Esophagus (tissue), 2 donors: ENCODE measurements at regions not wholly inside any gene's neighbourhood (a gene's known extent, or its start where the extent isn't known, plus 50 kb on each side); places are given as distances from the start of the nearest gene placed in this dataset.
"Not testable (repeated sequence)": the region's sequence is repeated elsewhere in the genome, so short reads cannot be mapped to it uniquely, and the experiment has no call there.

Source experiments
- H3K27ac ChIP-seq, 2 donors: one replicate each; pipeline ENCODE4 v1.5.1; 2013; ENCODE audit warnings: low read depth in 2 of 2, mild to moderate bottlenecking in 2 of 2, inconsistent platforms in 1 of 2, low read length in 1 of 2, moderate library complexity in 1 of 2
- H3K27me3 ChIP-seq, 2 donors: one replicate each; pipeline ENCODE4 v1.6.1; 2013; ENCODE audit warnings: low read length in 2 of 2, control low read depth in 1 of 2, mild to moderate bottlenecking in 1 of 2; ENCODE audit not compliant: insufficient read depth in 2 of 2, control insufficient read depth in 1 of 2
- H3K36me3 ChIP-seq, 2 donors: one replicate each; pipeline ENCODE4 v1.6.1; 2013; ENCODE audit warnings: low read length in 1 of 2; ENCODE audit not compliant: control insufficient read depth in 2 of 2, insufficient read depth in 2 of 2
- H3K4me1 ChIP-seq, 2 donors: one replicate each; pipeline ENCODE4 v1.6.1; 2013; ENCODE audit warnings: low read length in 1 of 2; ENCODE audit not compliant: control insufficient read depth in 2 of 2, insufficient read depth in 2 of 2
- H3K4me3 ChIP-seq, 2 donors: one replicate each; pipeline ENCODE4 v1.5.1; 2013; ENCODE audit warnings: low read length in 2 of 2, mild to moderate bottlenecking in 2 of 2, low read depth in 1 of 2, moderate library complexity in 1 of 2
- H3K9me3 ChIP-seq, 2 donors: one replicate each; pipeline ENCODE4 v1.6.1; 2013; ENCODE audit warnings: mild to moderate bottlenecking in 2 of 2, low read depth in 1 of 2, low read length in 1 of 2, moderate library complexity in 1 of 2; ENCODE audit not compliant: control insufficient read depth in 2 of 2, insufficient read depth in 1 of 2
- WGBS, 2 donors: extraction: QIAGEN DNeasy Blood & Tissue Kit; methylation state at CpG; one replicate each; pipeline ENCODE4 v1.1.7; 2013; 5-methylcytosine and 5-hydroxymethylcytosine counted together
- donor health status: healthy with polysubstance abuse.
- donor health status: Bipolar disorder and iron deficiency.

DNA sequence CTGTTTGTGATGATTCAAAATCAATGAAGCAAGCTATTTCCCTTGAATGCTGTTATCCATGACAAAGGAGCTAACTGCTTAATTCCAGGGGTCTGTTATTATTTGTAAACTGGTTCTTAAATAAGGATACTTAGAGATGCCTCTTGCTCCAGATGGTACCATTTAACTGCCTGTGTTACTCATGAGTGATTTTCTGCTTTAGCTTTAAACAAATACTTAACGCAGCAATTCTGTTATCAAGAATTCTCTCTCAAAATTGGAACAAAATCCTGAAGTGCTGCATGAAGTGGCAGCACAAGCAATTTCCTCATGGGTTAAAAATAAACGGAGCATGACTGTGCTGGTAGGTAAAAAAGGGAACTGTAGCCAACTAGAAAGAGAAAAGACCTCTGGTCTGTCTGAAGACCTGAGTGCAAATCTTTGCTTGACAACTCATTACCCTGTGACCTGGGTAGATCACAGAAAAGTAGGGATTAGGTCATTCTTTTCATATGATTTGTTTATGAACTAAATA, 62.5 kb upstream of the GBE1 start:
- Histone ChIP-seq H3K4me3 (no peak overlapping the region), H3K27me3 (no peaks in the 10 kb centered on the region), H3K9me3 (no peaks in the 10 kb centered on the region), H3K4me1 (no peaks in the 10 kb centered on the region), H3K36me3 (no peaks in the 10 kb centered on the region), H3K27ac (no peak overlapping the region)
- WGBS, 2 donors: 14 to 15% methylated on average over 2 of the region's 2 CpGs

GRCh38 chr3:81823086-81823485, 61.6 kb upstream of the GBE1 start:
- H3K9me3 ChIP-seq: no peaks in the 10 kb centered on the region
- H3K36me3 ChIP-seq: no peaks in the 10 kb centered on the region
- H3K4me1 ChIP-seq: no peaks in the 10 kb centered on the region
- 87 to 93% methylated on average over 3 of the region's 3 CpGs for WGBS, 2 donors
- no peaks in the 10 kb centered on the region for H3K27me3 ChIP-seq
- H3K27ac ChIP-seq: no peak overlapping the region
- H3K4me3 ChIP-seq: no peak overlapping the region

GRCh38 chr3:81816473-81817250, 55.2 kb upstream of the GBE1 start:
- no peak overlapping the region for H3K4me3 ChIP-seq

GRCh38 chr3:81812098-81812497, 50.7 kb upstream of the GBE1 start:
- not testable (repeated sequence) for H3K36me3 ChIP-seq, H3K4me3 ChIP-seq, H3K27ac ChIP-seq, H3K27me3 ChIP-seq, H3K9me3 ChIP-seq, H3K4me1 ChIP-seq
- 94 to 95% methylated on average over 18 to 25 of the region's 25 CpGs for WGBS, 2 donors

More at GRCh38 chr3:81816473-81817250, 55.2 kb upstream of the GBE1 start:
- H3K9me3 ChIP-seq: no peaks in the 10 kb centered on the region
- H3K36me3 ChIP-seq: no peaks in the 10 kb centered on the region
- no peaks in the 10 kb centered on the region for H3K4me1 ChIP-seq
- 25 to 31% methylated on average over 8 of the region's 8 CpGs for WGBS, 2 donors
- no peaks in the 10 kb centered on the region for H3K27me3 ChIP-seq
- no peak overlapping the region for H3K27ac ChIP-seq
